Panc1 (cell line): ENCODE measurements at regions not wholly inside any gene's neighbourhood (a gene's known extent, or its start where the extent isn't known, plus 50 kb on each side); places are given as distances from the start of the nearest gene placed in this dataset.

Source experiments
- POLR2AphosphoS5 ChIP-seq: IDR thresholded peaks from 2 replicates; pipeline ENCODE4 v1.6.1; 2012; ENCODE audit warnings: mild to moderate bottlenecking, low read depth, low read length, moderate library complexity
- SIN3A ChIP-seq: IDR thresholded peaks from 2 replicates; pipeline ENCODE4 v1.6.1; 2012; ENCODE audit warnings: low read depth, mild to moderate bottlenecking, low read length, moderate library complexity, borderline replicate concordance; ENCODE audit not compliant: insufficient read depth
- TF ChIP-seq, protein P1 (sequence below): fragments of 450-650 bp; IDR thresholded peaks from 2 replicates; pipeline ENCODE4 v1.5.1; 2017; ENCODE audit warnings: mild to moderate bottlenecking
- TF ChIP-seq, protein P2 (sequence below), 2 experiments: IDR thresholded peaks; 2 replicates each; pipeline ENCODE4 v1.6.1; 2011 to 2012; ENCODE audit warnings: low read depth in 2 of 2, control low read depth in 1 of 2, low read length in 1 of 2, mild to moderate bottlenecking in 1 of 2, moderate library complexity in 1 of 2; ENCODE audit not compliant: insufficient read depth in 1 of 2

GRCh38 chr17:59465949-59466307, 99.5 kb upstream of the DHX40 start:
- TF ChIP-seq POLR2AphosphoS5 (no peak), SIN3A (no peak)
- TF ChIP-seq, protein P1, sequence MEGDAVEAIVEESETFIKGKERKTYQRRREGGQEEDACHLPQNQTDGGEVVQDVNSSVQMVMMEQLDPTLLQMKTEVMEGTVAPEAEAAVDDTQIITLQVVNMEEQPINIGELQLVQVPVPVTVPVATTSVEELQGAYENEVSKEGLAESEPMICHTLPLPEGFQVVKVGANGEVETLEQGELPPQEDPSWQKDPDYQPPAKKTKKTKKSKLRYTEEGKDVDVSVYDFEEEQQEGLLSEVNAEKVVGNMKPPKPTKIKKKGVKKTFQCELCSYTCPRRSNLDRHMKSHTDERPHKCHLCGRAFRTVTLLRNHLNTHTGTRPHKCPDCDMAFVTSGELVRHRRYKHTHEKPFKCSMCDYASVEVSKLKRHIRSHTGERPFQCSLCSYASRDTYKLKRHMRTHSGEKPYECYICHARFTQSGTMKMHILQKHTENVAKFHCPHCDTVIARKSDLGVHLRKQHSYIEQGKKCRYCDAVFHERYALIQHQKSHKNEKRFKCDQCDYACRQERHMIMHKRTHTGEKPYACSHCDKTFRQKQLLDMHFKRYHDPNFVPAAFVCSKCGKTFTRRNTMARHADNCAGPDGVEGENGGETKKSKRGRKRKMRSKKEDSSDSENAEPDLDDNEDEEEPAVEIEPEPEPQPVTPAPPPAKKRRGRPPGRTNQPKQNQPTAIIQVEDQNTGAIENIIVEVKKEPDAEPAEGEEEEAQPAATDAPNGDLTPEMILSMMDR, result no peak
- TF ChIP-seq, protein P2, sequence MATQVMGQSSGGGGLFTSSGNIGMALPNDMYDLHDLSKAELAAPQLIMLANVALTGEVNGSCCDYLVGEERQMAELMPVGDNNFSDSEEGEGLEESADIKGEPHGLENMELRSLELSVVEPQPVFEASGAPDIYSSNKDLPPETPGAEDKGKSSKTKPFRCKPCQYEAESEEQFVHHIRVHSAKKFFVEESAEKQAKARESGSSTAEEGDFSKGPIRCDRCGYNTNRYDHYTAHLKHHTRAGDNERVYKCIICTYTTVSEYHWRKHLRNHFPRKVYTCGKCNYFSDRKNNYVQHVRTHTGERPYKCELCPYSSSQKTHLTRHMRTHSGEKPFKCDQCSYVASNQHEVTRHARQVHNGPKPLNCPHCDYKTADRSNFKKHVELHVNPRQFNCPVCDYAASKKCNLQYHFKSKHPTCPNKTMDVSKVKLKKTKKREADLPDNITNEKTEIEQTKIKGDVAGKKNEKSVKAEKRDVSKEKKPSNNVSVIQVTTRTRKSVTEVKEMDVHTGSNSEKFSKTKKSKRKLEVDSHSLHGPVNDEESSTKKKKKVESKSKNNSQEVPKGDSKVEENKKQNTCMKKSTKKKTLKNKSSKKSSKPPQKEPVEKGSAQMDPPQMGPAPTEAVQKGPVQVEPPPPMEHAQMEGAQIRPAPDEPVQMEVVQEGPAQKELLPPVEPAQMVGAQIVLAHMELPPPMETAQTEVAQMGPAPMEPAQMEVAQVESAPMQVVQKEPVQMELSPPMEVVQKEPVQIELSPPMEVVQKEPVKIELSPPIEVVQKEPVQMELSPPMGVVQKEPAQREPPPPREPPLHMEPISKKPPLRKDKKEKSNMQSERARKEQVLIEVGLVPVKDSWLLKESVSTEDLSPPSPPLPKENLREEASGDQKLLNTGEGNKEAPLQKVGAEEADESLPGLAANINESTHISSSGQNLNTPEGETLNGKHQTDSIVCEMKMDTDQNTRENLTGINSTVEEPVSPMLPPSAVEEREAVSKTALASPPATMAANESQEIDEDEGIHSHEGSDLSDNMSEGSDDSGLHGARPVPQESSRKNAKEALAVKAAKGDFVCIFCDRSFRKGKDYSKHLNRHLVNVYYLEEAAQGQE (IDR thresholded peaks at IDR 0.05; ENCODE audit: insufficient read depth in 1 of 2, low read depth in 2 of 2, low read length in 1 of 2), result no peak
